HG03571 (cell line): ENCODE measurements at regions not wholly inside any gene's neighbourhood (a gene's known extent, or its start where the extent isn't known, plus 50 kb on each side); places are given as distances from the start of the nearest gene placed in this dataset.
"Not testable (repeated sequence)": the region's sequence is repeated elsewhere in the genome, so short reads cannot be mapped to it uniquely, and the experiment has no call there.

Source experiments
- ATAC-seq: cut with Tn5 transposase; IDR thresholded peaks from one replicate; pipeline ENCODE4 v1.9.1; 2021; ENCODE audit not compliant: unreplicated experiment

DNA sequence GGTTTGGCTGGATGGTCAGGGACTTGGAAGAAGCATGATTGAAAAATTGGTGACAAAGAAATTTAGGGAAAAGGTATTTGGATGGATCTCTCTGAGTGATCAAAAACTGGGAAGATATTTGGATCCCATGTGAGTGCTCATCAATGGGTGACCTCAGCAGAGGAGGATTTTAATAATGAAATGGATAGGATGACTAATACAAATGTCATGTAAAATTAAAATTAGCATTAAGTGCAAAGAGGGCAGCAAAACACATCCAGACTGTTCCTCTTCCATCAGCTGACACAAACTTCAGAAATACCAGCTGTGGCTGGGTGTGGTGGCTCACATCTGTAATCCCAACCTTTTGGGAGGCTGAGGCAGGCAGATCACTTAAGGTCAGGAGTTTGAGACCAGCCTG is 151.7 kb downstream of the THBS2 start:
- ATAC-seq = no peak

DNA sequence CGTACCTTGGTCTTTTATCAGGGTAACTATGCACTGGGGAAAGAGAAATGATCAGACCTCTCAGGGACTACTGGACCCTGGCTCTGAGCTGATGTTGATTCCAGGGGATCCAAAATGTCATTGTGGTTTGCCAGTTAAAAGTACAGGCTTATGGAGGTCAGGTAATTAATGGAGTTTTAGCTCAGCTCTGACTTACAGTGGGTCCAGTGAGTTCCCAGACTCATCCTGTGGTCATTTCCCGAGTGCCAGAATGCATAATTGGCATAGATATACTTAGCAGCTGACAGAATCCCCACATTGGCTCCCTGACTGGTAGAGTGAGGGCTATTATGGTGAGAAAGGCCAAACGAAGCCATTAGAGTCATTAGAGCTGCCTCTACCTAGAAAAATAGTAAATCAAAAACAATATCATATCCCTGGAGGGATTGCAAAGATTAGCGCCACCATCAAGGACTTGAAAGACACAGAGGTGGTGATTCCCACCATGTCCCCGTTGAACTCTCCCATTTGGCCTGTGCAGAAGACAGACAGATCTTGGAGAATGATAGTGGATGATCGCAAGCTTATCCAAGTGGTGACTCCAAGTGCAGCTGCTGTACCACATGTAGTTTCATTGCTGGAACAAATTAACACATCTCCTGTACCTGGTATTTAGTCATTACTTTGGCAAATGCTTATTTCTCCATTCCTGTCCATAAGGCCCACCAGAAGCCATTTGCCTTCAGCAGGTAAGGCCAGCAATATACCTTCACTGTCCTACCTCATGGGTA is 152.4 kb downstream of the THBS2 start:
- ATAC-seq = no peak

DNA sequence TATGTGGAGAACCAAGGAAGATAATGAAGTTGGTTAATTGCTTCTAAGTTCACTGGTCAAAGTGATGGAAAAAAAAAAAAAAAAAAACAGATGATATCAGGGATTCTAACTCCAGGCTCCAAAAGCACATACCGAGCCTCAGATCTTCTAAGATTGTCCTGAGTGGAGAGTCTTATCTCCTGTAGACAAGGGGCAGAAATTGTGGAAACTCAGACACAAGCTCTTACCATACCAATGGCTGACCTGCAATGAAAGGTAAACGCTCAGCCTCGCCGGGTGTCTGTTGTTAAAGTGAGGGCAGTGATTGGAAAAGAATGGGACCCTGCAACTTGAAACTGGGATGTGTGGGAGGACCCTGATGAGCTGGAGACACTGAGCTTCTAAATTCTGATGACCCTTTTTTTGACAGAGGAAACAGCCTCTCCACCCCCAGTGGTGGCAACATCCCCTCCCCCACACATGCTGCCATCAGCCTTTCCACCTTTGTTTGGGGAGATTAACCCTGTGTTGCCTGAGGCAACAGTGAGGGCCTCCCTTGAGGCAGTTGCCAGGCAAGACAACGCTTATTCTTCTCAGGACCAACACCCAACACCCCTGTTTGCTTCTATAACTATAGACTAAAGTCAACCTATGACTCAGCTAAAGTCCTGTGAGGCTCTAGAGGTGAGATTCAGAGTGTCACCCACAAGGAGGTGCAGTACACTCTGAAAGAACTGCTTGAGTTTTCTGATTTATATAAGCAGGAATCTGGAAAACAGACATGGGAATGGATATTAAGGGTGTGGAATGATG is 154.0 kb downstream of the THBS2 start:
- no peak for ATAC-seq

DNA sequence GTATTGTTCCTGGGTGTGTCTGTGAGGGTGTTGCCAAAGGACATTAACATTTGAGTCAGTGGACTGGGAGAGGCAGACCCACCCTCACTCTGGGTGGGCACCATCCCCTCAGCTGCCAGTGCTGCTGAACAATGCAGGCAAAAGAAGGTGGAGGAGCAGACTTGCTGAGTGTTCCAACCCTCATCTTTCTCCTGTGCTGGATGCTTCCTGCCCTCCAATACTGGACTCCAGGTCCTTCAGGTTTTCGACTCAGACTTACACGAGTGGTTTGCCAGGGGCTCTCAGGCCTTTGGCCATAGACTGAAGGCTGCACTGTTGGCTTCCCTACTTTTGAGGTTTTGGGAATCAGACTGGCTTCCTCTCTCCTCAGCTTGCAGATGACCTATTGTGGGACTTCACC is 155.0 kb downstream of the THBS2 start:
- ATAC-seq = not testable (repeated sequence)

DNA sequence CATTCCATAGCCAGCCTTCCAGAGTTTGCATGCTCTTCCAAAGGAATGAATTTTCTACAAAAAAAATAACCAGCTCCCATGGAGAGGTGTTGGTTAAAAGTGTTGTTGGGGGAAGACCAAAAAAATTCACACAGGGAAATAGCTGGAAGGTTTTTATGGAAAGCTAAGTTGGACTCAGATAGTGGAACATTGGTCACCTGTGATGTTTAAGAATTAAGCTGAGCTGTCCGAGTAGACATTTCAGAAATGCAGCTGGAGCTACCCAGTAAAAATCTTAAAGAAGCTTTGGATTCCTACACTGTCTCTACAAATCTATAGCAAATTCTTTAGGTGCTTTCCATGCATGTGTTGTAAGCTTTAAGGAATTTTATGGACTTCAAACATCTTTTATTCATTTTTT is 155.5 kb downstream of the THBS2 start:
- no peak for ATAC-seq

- no peak for ATAC-seq
These were observed 156.2 kb downstream of the THBS2 start for GRCh38 chr6:169097381-169097959.

DNA sequence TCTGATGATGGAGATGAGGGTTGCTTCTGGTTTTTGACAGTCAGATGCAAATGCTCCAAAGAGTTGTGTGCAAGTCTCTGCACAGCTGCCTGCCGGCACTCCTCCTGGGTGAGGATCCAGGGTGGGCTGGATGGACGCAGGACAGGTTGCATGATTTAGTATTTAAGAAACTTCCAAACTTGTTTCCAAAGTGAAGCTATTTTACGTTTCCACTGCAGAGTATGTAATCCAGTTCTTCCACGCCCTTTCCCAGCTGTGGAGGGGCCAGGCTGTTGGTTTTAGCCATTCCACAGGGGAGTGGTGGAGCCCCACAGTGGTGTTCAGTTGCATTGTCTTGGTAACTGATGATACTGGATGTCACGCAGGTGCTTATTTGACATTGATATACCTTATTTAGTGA is 157.3 kb downstream of the THBS2 start:
- ATAC-seq = no peak

DNA sequence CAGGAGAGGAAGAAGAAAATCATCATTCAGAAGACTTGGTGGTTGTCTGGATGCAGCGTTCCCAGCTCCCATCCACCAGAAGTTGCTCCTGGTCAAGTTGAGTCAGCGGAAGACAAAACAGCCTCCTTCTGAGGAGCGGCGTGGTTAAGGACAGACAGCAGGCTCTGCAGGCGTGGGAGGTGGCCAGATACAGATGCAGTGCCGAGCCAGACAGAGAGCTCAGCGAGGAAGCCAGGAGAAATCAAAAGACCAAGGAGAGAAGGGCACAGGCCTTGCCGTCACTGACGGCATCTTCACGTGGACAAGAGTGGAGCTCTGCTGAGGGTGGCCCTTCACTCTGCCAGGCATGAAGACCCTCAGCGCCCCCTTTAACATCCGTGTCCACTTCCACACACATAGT is 158.5 kb downstream of the THBS2 start:
- ATAC-seq = no peak

- no peak for ATAC-seq
These were observed 159.1 kb downstream of the THBS2 start for GRCh38 chr6:169094552-169094950.

DNA sequence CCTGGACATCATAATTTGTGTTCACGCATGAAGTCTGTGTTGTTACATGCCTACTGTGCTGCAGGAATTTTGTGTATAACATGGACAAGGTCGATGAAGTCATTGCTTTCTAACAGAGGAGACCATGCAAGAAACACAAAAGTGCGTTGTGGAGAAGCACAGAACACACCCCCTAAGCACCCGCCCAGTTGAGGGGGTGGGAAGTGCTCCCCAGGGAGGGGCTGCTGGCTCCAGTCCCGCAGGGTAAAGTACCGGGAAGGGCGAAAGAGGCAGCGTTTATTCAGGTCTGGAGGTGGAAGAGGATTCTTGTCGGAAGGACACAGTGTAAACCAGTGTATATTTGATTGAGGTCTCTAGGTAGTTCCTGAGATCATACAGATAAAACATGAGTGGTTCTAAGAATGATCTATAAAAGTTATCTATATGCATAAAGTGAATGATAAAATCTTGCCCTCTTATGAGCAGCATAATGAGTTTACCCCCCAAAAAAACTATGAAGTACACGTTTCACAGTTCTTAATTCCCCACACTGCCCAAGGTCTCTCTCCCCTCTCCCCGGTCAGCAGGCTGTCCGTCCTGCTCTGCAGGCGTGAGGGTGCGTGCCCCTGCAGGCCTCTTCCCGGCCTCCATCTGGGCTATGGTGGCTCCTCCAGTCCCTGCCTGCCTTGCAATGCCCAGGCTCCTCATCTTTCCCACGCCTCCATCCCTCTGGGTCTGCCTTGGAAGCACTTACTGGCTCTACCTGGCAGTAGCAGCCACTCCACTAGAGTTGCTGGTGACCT is 159.7 kb downstream of the THBS2 start:
- no peak for ATAC-seq

DNA sequence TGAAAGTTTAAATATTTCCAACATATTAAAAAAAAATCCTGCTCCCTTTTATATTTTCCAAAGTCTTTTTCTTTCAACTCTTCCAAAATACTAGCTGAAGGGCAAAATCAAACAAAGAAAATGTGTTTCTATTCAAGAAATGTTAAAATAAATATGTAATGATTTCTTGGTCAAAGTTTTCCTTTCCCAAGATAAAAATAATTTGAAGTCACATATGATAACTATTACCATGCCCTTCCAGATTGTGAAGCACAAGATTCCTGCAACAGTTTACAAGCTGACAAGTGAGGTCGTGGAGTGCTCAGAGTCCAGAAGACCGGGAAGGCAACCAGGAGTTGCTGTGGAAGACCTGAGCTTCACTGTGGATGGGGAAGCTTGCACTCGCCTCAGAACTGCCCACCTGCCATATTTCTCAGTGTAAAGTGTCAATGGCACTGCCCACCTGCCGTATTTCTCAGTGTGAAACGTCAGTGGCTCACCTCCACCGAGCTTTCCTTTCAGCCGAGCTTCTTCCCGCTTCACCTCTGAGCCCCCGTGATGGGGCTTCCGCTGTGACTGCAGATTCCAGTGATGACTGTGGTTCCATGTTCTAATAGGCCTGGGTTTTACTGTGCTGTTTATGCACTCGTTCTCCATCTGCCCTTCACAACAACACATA is 160.5 kb downstream of the THBS2 start:
- no peak for ATAC-seq

DNA sequence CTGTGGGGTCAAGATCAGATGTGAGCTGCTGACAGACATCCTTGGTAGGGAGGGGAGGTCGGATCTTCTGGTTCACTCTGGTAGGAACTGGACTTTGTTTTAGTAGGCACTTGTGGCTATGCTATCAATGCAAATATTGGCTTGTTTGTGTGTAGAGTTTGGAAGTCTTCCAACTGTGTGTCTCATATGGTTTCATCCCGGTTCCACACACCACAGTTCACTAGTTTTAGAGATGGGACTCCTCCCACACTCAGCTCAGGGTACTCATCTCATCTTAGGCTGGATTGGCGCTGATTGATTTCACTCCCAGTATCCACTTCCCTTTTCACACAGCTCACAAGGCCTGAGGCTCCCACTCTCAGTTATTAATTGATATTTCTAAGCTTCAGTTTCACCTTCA is 161.3 kb downstream of the THBS2 start:
- no peak for ATAC-seq

DNA sequence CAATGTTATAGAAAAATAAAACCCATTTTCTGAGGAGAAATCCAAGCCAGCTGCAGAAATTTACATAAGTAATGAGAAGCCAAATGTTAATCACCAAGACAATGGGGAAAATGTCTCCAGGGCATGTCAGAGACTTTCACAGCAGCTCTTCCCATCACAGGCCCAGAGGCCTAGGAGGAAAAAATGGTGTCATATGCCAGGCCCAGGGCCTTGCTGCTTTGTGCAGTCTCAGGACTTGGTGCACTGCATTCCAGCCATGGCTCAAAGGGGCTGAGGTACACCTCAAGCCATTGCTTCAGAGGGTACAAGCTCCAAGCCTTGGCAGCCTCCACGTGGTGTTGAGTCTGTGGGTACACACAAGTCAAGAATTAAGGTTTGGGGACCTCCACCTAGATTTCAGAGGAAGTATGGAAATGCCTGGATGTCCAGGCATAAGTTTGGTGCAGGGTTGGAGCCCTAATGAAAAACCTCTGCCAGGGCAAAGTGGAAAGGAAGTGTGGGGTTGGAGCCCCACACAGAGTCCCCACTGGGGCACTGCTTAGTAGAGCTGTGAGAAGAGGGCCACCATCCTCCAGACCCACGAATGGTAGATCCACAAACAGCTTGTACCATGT is 163.0 kb downstream of the THBS2 start:
- not testable (repeated sequence) for ATAC-seq

DNA sequence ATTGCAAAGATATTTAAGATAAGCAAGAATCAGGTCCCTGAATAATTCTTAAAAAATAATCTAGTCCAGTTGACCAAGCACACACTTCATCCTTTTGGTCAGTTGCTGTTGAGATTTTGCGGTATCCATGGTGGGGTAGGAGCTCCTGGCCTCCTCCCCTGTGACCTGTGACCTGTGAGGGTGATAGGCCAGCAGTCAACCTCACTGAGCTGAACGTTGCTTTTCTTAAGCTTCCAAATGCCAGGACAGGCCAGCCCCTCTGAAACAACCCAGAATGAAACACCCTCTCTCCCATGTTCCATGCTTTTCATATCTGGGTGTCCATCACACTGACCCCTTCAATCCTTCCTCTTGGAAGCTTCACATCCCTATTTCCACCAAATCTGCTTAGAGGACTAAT is 164.9 kb downstream of the THBS2 start:
- ATAC-seq = no peak

GRCh38 chr6:169087443-169088041 is 166.1 kb downstream of the THBS2 start:
- ATAC-seq = no peak

DNA sequence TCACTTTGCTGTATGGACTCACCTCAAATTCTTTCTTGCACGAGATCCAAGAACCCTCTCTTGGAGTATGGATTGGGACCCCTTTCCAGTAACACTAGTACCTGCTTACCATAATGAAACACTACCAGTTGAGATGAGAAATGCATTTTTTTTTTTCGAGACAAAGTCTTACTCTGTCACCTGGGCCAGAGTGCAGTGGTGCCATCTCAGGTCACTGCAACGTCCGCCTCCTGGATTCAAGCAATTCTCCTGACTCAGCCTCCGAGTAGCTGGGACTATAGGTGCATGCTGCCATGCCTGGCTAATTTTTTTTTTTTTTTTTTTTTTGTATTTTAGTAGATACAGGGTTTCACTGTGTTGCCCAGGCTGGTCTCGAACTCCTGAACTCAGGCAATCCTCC is 167.0 kb downstream of the THBS2 start:
- not testable (repeated sequence) for ATAC-seq

GRCh38 chr6:169086020-169086419 is 167.6 kb downstream of the THBS2 start:
- no peak for ATAC-seq

GRCh38 chr6:169085466-169085865 is 168.2 kb downstream of the THBS2 start:
- ATAC-seq = no peak

DNA sequence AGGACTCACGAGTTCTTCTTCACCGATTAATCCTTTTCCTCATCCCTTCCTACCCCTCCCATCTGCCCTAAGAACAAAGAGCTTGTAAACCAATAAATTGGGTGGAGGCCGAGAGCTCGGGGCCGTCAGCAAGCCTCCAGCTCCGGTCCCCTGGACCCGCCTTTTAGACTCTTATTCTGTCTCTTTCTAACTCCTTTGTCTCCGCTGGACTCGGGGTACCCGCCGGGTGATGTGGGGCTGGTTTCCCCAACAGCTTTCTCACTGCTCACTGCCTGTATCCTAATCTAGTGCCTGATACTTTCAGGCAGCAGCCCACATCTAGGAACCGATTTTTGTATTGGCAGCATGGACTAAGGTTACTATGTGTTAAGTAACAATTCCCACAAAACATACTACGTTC is 169.1 kb downstream of the THBS2 start:
- ATAC-seq = not testable (repeated sequence)

DNA sequence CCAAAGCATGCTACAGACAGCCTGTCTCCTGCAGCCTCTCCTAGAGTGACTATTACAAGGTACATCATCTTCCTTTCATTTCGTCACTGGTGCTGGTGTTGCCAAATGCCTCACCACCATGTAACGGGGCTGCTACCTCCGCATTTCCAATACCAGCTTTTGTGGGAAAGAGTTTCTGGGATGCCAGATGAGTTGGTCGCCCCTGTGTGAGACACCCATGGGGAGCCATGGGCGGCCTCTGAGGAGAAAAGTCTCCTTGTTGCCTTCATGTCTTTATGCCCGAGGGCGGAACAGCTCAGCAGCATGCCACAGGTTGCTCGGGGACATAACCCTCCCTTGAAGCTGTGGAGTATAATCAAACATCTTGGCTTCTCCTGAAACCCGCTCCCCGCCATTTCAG is 169.6 kb downstream of the THBS2 start:
- no peak for ATAC-seq
